ENCODE measurements at regions not wholly inside any gene's neighbourhood (a gene's known extent, or its start where the extent isn't known, plus 50 kb on each side); places are given as distances from the start of the nearest gene placed in this dataset.
"Not testable (repeated sequence)": the region's sequence is repeated elsewhere in the genome, so short reads cannot be mapped to it uniquely, and the experiment has no call there.

GRCh38 chr1:172717722-172718465 is 59.0 kb downstream of the FASLG start:
- DNase-seq: peak; percentile 43

GRCh38 chr1:172719066-172719627 is 60.2 kb downstream of the FASLG start:
- no peak for DNase-seq

- DNase-seq: peak; percentile 68
Observed at GRCh38 chr1:172719694-172720138, 60.8 kb downstream of the FASLG start.

DNA sequence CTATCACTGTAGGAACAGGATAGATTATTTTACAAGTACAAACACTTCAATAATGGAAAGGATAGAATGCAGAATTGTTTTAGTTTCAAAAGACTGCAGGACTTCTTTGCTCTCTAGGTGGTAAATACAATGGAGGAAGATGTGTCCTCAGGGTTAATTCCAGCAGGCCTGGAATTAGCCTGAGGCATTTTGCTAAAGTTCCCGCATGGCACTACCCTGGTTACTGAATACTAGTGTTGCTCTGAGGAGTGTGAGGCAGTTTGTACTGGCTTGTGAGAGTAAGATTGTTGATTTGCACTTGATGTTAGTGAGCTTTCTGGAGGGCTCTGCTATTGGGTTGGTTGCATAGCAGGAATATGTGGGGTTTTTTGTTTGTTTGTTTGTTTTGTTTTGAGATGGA is 61.4 kb downstream of the FASLG start:
- DNase-seq: no peak

- DNase-seq: no peak
Observed at GRCh38 chr1:172723251-172723650, 64.3 kb downstream of the FASLG start.

GRCh38 chr1:172724232-172724631 is 65.3 kb downstream of the FASLG start:
- no peak for DNase-seq

DNA sequence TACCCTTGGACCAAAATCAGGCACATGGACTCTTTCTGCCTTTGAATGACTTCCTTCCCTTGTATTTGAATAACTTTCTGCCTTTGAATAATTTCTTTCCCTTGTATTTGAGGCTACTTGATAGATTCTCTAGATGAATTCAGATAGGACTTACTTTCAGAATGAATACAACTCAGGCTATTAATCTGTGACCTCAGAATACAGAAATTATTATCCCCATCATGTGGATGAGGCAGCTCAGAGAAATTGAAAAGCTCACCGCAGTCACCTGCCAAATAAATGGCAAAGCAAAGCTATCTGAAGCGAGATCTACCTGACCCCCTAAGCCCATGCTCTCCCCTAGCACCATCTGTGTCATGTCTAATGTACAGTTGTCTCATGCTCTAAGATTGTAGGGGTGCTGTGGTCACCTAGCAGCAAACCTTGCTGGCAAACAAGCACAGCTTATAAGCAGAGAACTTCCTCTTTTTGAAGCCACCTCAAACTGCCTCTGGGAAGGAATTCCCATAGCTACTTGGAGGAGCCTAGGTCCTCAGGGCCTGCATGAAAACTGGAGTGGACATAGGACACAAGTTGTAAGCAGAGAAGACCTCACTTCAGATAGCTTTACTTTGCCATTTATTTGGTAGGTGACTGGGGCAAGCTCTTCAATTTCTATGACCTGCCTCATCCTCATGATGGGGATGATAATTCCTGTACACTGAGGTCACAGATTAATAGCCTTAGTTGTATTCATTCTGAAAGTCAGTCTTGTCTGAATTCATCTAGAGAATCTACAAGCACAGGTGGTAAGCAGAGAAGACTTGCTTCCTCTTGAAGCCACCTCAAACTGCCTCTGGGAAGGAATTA is 66.1 kb downstream of the FASLG start:
- DNase-seq: peak; percentile 72

DNA sequence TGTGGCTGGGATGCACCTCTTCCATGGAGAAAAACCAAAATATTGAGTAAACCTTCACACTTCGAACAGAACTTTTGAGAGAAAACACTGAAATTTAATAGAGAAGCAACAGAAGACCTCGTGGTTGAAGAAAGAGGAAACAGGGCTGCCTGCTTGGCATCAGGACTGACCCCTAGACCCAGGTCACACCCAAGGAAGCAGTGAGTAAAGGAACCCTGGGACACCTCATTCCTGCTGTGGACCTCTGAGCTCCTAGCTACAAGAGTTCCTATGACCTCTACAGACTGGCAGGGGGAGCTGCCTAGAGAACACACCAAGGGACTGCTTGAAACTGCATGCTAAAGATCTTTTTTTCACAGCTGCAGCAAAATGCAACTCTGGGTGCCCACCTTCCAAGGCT is 67.8 kb downstream of the FASLG start:
- DNase-seq: no peak

- DNase-seq: no peak
Observed at GRCh38 chr1:172727275-172727857, 68.5 kb downstream of the FASLG start.

DNA sequence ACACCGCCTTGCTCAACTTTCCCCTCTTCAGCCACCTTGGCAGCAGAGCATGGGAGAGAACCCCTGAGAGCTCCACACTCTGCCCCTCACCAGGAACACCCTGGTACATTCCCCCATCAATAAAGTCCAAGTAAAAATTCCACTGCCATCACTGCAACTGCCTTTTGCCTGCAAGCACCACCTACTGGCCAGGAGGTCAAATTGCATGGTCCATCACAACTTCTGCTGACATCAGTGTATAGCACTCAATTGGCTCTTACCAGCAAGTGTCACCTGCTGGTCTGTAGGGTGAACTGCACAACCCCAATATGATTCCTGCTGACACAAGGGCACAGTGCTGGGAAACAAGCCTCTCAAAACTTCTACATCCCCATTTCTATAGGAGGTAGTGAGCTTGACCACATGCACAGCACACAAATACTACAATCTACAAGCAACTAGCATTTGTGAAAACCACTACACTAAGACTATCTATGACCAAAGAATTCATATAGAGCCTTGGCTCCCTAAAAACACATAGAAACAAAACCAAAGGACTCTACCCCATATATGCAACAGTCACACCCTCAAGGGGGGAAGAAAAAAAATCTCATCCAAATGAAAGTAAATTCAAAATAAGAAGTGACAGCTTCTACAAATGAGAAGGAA is 69.2 kb downstream of the FASLG start:
- DNase-seq: peak; percentile 75

DNA sequence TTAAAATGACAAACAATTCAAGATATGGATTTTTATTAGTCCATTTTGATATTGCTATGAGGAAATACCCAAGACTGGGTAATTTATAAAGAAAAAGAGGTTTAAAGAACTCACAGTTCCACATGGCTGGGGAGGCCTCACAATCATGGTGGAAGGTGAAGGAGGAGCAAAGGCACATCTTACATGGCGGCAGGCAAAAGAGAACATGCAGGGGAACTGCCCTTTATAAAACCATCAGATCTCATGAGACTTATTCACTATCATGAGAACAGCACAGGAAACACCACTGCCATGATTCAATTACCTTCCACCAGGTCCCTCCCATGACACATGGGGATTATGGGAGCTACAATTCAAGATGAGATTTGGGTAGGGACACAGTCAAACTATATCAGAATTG is 69.8 kb downstream of the FASLG start:
- DNase-seq: not testable (repeated sequence)

GRCh38 chr1:172732427-172732826 is 73.5 kb downstream of the FASLG start:
- no peak for DNase-seq

DNA sequence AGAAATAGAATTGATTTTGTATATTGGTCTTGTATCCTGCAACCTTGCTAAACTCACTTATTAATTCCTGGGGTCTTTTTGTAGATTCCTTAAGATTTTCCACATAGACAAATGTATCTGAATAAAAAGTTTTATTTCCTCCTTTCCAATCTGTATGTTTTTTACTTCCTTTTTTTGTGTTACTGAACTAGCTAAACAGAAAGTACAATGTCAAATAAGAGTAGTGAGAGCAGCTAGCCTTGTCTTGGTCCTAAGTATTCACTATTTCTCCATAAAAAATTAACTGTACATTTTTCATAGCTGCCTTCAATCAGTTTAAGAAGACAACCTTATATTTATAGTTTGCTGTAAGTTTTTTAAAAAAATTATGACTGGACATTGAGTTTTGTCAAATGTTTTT is 74.9 kb downstream of the FASLG start:
- DNase-seq: no peak

DNA sequence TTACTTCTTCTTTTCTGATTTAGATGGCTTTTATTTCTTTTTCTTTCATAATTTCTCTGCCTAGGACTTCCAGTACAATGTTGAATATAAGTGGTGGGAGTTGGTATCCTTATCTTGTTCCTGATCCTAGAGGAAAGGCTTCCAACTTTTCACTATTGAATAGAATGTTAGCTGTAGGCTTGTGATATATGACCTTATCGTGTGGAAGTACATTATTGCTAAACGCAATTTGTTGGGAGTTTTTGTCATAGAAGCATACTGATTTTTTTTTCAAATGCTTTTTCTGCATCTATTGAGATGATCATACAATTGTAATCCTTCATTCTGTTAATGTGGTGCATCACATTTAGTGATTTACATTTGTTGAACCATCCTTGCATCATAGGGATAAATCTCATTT is 79.5 kb downstream of the FASLG start:
- DNase-seq: no peak

GRCh38 chr1:172742599-172743500 is 83.9 kb downstream of the FASLG start:
- peak; percentile 46 for DNase-seq

GRCh38 chr1:172745014-172745413 is 86.1 kb downstream of the FASLG start:
- DNase-seq: peak; percentile 85

GRCh38 chr1:172746091-172746949 is 87.4 kb downstream of the FASLG start:
- peak; percentile 80 for DNase-seq

DNA sequence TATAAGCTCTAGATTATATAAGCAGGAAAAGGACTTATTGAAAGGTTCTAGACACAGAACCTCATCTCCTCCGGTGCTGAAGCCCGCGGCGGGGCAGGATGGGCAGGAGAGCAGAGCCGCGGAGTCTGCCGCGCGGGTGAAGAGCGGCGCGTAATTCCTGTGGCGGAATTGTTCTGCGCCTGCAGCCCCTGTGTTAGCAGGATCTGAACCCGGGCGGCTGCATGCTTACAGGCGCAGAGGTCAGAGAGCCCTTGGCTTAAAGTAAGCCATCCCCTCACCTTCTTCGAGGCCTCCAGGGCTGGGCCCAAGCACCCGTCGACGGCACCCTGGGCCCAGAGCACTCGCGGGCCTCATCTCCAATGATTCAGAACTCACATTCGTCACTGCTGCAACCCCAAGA is 89.3 kb downstream of the FASLG start:
- DNase-seq: no peak

- DNase-seq: no peak
Observed at GRCh38 chr1:172751683-172752082, 92.8 kb downstream of the FASLG start.

DNA sequence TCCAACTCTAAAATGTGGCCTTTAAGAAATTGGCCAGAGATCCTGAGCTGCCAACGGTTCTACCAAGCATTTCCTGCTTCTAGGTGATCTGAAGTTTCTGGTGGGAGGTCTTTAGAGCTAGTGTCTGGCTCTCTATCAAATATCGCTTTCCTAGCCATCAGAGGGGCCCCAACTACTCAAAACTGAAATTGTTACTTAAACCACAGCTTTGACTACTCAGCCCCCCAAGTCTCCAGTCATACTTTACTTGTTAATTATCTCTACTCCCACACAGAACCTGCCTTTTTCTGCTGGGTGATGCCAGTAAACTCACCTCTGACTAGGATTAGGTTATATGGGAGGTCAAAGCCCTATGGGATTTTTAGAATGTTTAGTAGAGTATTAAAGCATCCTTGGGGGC is 95.1 kb downstream of the FASLG start:
- peak; percentile 20 for DNase-seq

DNA sequence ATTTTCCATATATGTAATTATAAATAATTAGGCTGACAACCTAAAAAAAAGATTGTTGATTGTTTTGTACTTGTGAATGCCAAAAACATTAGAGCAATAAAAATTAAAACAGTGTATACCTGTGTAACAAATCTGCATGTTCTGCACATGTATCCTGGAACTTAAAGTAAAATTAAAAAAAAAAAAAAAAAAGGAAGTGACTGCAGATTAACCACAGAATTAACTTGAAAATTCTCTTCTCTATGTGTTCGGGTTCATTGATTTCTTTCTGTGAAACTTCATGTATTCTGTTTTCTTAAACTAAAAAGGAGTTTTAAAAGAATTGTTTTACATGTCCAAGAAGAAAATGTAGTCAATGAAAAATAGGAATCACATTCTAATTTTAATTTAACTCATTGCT is 95.7 kb downstream of the FASLG start:
- no peak for DNase-seq

Data from activated CD4-positive, alpha-beta T cell treated with anti-CD3 and anti-CD28 coated beads, Interleukin-2, amount 50 U/mL, for 16 hours (primary cell).